Stimulated activated naive CD8-positive, alpha-beta T cell treated with anti-CD3 and anti-CD28 coated beads, Interleukin-15, Interleukin-2, amounts not matched to agents 100 ng/mL and 50 ng/mL, for 24 hours (primary cell): ENCODE measurements at regions not wholly inside any gene's neighbourhood (a gene's known extent, or its start where the extent isn't known, plus 50 kb on each side); places are given as distances from the start of the nearest gene placed in this dataset.

Experiments used
- H3K27ac Mint-ChIP-seq: one replicate; pipeline ENCODE4 v1.8.0; 2021; ENCODE audit warnings: mild to moderate bottlenecking, mixed read lengths
- H3K27me3 Mint-ChIP-seq: one replicate; pipeline ENCODE4 v1.8.0; 2021; ENCODE audit warnings: mixed read lengths
- H3K36me3 Mint-ChIP-seq: one replicate; pipeline ENCODE4 v1.8.0; 2021; ENCODE audit warnings: low read depth, mixed read lengths
- H3K4me1 Mint-ChIP-seq: one replicate; pipeline ENCODE4 v1.8.0; 2021; ENCODE audit warnings: low read depth, mixed read lengths
- H3K4me3 Mint-ChIP-seq: one replicate; pipeline ENCODE4 v1.8.0; 2021; ENCODE audit warnings: mild to moderate bottlenecking, mixed read lengths
- H3K9me3 Mint-ChIP-seq: one replicate; pipeline ENCODE4 v1.8.0; 2021; ENCODE audit warnings: mixed read lengths

DNA sequence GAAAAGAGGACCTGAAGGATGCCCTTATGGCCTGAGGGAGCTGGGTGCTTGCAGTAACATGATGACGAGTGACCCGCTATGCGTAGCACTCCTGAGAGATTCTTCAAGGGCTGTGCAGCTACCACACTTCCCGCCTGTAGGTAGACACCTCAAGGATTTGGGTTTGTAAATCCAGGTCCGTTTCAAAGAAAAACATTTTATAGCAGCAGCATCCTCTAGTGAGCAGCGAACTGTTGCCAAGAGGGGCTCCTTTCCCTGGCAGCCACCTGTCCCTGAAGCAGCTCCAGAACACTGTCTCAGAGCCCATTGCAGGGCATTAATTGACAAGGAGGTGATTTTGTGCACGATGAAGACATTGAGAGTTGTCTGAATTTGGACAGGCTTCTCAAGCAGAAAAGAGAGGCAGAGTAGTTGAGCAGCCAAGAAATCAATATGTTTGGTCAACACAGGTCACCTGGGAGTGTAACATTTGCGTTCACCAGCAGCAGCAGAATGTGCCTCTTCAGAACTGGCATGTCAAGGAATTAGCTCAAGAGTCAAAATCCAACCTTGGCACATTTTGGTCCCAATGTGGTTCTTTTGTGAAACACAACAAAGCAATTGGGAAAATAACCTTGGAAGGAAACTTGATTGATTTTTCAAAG is 209.8 kb upstream of the MTNR1B start:
- Mint-ChIP-seq H3K9me3 (peaks cover 4% of the 10 kb centered on the region), H3K4me1 (no peaks in the 10 kb centered on the region), H3K27me3 (peaks cover 3% of the 10 kb centered on the region), H3K27ac (no peak overlapping the region), H3K4me3 (no peak overlapping the region), H3K36me3 (no peaks in the 10 kb centered on the region)

DNA sequence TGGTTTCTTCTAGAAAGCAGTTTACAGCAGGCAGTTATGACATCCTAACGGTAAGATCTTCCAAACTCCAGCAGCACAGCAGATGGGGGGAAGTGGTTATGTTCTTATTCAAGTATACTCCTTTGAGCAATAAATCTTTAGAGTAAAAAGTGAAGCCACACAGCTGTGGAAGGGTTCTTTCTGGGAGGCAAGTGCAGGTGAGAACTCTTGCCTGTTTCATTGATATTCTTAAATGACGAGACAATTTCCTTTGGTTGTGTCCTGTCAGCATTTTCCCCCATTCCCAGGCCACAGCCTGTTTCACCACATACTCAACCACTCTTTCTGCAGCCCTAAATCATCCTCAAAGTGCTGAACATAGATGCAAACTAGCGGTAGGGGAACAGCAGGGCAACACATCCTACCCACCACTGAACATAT is 207.3 kb upstream of the MTNR1B start:
- no peak overlapping the region for H3K4me3 Mint-ChIP-seq
- peaks cover 8% of the 10 kb centered on the region for H3K27me3 Mint-ChIP-seq
- H3K4me1 Mint-ChIP-seq: peaks cover 12% of the 10 kb centered on the region
- no peaks in the 10 kb centered on the region for H3K9me3 Mint-ChIP-seq
- no peak overlapping the region for H3K27ac Mint-ChIP-seq
- H3K36me3 Mint-ChIP-seq: no peaks in the 10 kb centered on the region

DNA sequence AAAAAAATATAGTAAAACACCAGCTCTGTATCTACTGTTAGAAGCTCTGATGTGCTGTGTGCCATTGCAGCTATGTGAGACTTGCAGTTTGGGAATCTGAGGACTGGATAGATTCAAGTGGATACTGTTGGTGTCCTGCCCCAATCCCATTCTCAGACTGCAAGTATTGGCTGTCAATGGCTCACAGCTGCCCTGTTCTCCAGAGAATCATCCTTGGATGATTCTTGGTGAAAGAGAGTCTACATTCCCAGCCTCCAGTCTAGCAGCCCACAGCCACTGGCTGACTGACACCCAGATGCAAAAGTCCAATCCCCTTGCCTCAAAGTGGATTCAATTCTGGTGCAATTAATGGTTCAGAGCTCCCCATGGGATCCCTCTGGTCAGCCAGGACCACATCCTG is 206.1 kb upstream of the MTNR1B start:
- no peak overlapping the region for H3K27ac Mint-ChIP-seq
- H3K9me3 Mint-ChIP-seq: no peaks in the 10 kb centered on the region
- H3K4me1 Mint-ChIP-seq: peaks cover 12% of the 10 kb centered on the region
- no peaks in the 10 kb centered on the region for H3K36me3 Mint-ChIP-seq
- no peak overlapping the region for H3K4me3 Mint-ChIP-seq
- peaks cover 14% of the 10 kb centered on the region for H3K27me3 Mint-ChIP-seq

DNA sequence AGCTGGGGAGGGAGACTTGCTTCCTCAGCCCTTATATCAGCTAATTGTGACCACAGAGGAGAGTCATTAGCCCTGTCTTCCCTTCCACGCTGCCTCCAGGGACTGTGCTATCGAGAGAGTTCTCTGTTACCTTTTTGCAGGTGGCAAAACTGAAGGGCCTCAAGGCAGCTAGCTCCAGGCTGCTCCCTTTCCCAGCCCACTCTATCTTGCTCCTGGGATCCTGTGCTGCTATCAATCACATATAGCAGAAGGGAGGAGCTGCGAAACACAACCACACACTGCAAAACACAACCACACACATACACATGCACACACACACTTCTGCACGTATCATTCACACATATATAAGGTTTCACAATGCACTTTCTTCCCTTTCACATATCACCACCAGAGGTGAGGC is 205.3 kb upstream of the MTNR1B start:
- H3K9me3 Mint-ChIP-seq: no peaks in the 10 kb centered on the region
- H3K27ac Mint-ChIP-seq: no peak overlapping the region
- H3K36me3 Mint-ChIP-seq: no peaks in the 10 kb centered on the region
- H3K27me3 Mint-ChIP-seq: peaks cover 16% of the 10 kb centered on the region
- H3K4me3 Mint-ChIP-seq: no peak overlapping the region
- peaks cover 12% of the 10 kb centered on the region for H3K4me1 Mint-ChIP-seq

DNA sequence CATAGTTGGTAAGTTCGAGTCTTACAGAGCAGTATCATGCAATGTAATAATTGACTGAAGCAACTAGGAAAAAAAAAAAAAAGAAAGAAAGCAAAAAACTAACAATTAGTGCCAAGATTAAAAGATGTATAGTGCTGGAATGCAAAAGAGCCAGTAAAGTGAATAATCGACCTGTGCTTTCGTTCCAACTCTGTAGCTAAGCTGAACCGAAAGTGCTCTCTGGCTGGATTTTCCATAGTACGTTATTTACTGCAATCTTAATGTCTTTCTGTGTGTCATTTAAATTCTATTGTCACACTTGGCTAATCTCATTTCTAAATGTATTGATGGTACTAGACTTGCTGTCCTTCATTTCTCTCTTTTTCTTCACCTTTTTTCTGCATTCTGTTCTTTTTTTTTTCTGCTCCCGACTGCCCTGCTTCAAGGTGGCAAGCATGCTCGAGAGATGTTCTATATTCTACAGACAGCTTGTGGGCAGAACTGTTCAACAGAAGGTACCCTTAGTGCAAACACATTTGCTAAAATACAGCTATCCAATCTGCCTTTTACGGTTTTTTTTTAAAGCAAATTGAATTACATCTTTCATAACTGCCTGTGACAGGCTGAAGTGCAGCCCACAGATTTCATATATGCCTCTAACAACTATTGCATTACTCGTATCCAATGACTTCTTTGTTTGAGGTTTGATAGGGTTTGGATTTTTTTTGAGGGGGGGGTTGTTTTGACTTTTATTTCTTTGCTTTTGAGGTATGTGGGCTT is 204.2 kb upstream of the MTNR1B start:
- Mint-ChIP-seq H3K4me1 (peaks cover 12% of the 10 kb centered on the region), H3K36me3 (no peaks in the 10 kb centered on the region), H3K27me3 (peaks cover 16% of the 10 kb centered on the region), H3K4me3 (no peak overlapping the region), H3K9me3 (no peaks in the 10 kb centered on the region), H3K27ac (no peak overlapping the region)

DNA sequence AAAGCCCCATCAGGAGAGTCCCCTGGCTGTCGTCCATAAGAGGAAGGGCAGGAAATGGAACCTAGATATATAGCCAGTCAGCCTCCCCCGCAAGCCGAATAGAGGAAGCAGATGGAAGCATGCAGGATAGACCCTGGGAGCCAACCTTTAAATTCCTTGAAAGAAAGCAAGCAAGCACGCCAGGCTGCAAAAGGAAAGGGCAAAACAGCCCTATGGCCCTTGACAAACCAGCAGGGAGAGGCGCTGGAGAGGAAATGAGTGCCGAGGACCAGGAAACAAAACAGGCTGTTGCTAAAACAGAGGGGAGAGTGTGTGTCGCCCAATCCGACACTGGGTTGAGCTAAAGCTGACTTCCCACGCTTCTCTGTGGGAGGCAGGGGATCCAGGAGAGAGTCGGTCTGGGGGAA is 203.5 kb upstream of the MTNR1B start:
- H3K4me3 Mint-ChIP-seq: peak overlapping the region; percentile 47
- H3K27me3 Mint-ChIP-seq: peaks cover 18% of the 10 kb centered on the region
- H3K4me1 Mint-ChIP-seq: peaks cover 12% of the 10 kb centered on the region
- H3K9me3 Mint-ChIP-seq: no peaks in the 10 kb centered on the region
- H3K36me3 Mint-ChIP-seq: no peaks in the 10 kb centered on the region
- H3K27ac Mint-ChIP-seq: no peak overlapping the region

DNA sequence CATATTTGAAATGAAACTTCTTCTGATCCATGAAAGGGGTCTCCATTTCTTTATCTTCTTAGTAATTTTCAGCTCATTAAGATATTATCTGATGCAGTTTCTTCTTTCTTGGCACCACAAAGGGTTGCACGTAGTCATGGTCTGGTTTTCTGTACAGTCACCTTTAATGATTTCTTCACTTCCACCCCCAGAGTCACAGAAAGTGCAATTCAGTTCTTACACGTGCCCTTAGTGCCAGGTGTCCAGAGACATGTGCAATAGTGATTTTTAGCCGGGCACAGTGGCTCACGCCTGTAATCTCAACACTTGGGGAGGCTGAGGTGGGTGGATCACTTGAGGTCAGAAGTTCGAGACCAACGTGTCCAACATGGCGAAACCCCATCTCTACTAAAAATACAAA is 202.8 kb upstream of the MTNR1B start:
- Mint-ChIP-seq H3K27ac (no peak overlapping the region), H3K4me3 (no peak overlapping the region), H3K36me3 (no peaks in the 10 kb centered on the region), H3K9me3 (no peaks in the 10 kb centered on the region), H3K4me1 (peaks cover 12% of the 10 kb centered on the region), H3K27me3 (peaks cover 25% of the 10 kb centered on the region)

DNA sequence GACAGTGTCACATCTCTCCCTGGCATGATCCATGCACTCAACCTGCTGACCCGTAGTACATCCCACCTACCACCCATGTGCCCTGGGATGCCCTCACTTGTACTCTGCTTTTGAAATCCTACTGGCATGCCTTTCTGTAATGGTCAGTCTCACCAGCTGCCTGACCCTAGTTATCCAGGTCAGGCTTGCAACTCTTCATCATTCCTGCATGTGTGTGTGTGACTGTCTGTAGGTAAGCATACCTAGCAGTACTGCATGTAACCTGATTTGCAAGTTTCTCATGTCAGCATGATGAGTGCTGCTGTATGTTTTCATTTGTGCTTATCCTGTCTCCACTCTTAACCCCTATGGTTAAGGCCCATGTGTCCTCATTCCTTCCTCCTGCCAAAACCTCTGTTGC is 202.0 kb upstream of the MTNR1B start:
- Mint-ChIP-seq H3K4me3 (no peak overlapping the region), H3K9me3 (no peaks in the 10 kb centered on the region), H3K4me1 (peaks cover 12% of the 10 kb centered on the region), H3K36me3 (no peaks in the 10 kb centered on the region), H3K27ac (no peak overlapping the region), H3K27me3 (peaks cover 25% of the 10 kb centered on the region)

DNA sequence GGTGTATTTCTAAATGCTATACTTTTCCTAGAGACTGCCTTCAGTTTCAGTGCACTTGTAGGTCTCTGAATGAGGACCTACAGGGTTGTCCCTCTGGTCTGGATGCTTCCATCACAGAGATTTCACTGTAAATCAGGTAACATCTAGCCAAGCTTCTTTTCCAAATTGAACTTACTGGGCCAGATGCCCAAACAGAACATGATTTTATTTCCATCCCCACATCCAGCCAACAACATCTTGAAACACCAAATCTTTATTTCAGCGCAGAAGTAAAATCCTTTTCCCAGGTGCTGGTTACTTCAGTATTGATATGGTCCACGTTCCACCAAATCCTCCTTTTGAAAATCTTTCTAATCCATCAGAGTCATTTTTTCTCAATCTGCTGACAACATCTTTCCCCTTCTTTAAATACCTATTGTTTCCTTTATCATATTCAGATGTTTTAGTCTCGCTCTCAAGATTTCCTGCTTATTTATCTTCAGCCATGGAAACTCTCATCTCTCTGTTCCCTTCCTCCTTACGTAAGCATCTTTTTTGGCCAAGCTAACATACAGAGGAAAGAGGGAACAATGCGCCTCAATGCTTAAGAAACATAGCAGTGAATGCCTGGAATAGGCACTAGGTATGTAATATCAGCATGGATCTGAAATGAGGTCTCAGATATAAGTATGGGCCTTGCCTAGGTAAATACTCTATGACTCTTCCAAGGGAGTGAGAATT is 201.2 kb upstream of the MTNR1B start:
- peaks cover 12% of the 10 kb centered on the region for H3K4me1 Mint-ChIP-seq
- H3K36me3 Mint-ChIP-seq: no peaks in the 10 kb centered on the region
- H3K27ac Mint-ChIP-seq: no peak overlapping the region
- H3K27me3 Mint-ChIP-seq: peaks cover 25% of the 10 kb centered on the region
- H3K4me3 Mint-ChIP-seq: no peak overlapping the region
- no peaks in the 10 kb centered on the region for H3K9me3 Mint-ChIP-seq

DNA sequence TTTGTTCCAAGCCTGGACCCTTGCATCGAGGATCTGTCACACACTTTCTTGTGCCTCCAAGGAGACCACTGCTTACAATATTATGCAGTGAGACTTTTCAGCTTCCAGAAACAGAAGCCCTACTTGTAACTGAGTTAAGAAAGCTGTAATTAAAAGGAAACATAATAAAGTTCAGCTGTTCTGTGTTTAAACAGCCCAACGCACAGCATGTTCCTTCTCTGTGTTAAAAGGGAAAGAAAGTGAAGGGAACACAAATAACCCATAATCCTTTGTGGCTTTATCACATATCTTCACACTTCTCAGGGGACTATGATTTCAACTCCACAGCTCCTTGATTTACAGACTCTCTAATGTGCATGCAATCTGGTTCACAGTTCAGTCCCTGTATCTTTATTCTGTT is 200.3 kb upstream of the MTNR1B start:
- H3K9me3 Mint-ChIP-seq: no peaks in the 10 kb centered on the region
- H3K36me3 Mint-ChIP-seq: no peaks in the 10 kb centered on the region
- H3K4me1 Mint-ChIP-seq: peaks cover 12% of the 10 kb centered on the region
- H3K27ac Mint-ChIP-seq: no peak overlapping the region
- no peak overlapping the region for H3K4me3 Mint-ChIP-seq
- peaks cover 24% of the 10 kb centered on the region for H3K27me3 Mint-ChIP-seq

DNA sequence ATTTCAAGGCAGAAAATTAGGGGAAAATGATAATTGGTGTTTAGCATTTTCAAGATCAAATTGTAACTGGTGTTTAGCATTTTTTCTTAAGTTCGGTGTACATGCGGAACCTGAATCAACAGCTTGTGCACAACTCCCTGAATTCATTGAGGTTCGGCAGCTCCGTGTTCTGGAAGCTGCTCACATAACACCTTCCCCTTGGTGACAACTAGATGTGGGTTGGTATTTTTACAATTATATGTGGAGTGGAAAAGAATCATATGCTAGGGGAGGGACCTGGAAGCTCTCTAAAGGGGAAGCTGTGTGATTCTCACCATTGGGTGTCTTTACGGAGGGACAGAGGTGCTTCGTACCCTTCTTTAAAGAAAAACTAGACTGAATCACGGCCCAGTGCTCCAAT is 199.0 kb upstream of the MTNR1B start:
- no peaks in the 10 kb centered on the region for H3K36me3 Mint-ChIP-seq
- H3K4me3 Mint-ChIP-seq: no peak overlapping the region
- no peaks in the 10 kb centered on the region for H3K9me3 Mint-ChIP-seq
- peaks cover 12% of the 10 kb centered on the region for H3K4me1 Mint-ChIP-seq
- no peak overlapping the region for H3K27ac Mint-ChIP-seq
- H3K27me3 Mint-ChIP-seq: peaks cover 22% of the 10 kb centered on the region

DNA sequence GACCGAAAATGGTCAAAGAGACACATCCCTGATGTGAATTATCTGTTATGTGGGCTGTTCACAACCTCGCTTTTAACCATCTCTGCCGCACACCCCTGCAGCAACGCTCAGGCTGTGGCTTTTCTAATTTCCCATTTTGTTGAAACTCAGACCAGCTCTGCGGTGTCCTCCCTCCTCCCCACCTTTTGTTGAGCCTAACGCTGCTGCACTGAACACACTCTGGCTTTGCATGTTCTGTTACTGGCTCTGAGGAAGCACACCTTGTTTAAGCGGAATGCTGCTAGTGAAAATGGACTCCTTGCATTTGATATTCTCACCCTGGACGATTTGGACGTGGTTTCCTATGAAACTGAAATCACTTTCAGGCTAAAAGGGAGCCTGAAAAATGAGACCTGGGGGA is 198.5 kb upstream of the MTNR1B start:
- H3K27ac Mint-ChIP-seq: no peak overlapping the region
- H3K4me1 Mint-ChIP-seq: peaks cover 8% of the 10 kb centered on the region
- no peaks in the 10 kb centered on the region for H3K9me3 Mint-ChIP-seq

DNA sequence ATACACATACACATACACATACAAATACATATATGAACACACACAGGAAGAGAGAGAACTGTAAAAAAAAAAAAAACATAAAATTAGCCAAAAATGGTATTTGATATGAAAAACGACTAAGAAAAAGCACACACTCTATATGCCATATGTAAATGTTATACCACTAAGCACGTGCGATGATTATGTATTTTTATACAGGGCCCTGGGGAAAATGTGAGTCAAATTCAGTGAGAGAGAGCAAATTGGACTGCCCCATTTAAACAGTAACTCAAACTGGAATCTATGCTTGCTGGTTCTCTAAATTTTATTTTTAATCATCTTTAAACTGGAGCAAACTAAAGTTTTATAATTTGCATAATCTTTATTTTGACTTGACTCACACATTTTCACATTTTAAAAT is 197.8 kb upstream of the MTNR1B start:
- Mint-ChIP-seq H3K4me3 (no peak overlapping the region), H3K27me3 (peaks cover 19% of the 10 kb centered on the region), H3K9me3 (no peaks in the 10 kb centered on the region), H3K27ac (no peak overlapping the region), H3K36me3 (no peaks in the 10 kb centered on the region), H3K4me1 (peaks cover under 1% of the 10 kb centered on the region)

More for the DNA sequence above, 198.5 kb upstream of the MTNR1B start:
- H3K27me3 Mint-ChIP-seq: peaks cover 22% of the 10 kb centered on the region
- no peak overlapping the region for H3K4me3 Mint-ChIP-seq
- H3K36me3 Mint-ChIP-seq: no peaks in the 10 kb centered on the region

DNA sequence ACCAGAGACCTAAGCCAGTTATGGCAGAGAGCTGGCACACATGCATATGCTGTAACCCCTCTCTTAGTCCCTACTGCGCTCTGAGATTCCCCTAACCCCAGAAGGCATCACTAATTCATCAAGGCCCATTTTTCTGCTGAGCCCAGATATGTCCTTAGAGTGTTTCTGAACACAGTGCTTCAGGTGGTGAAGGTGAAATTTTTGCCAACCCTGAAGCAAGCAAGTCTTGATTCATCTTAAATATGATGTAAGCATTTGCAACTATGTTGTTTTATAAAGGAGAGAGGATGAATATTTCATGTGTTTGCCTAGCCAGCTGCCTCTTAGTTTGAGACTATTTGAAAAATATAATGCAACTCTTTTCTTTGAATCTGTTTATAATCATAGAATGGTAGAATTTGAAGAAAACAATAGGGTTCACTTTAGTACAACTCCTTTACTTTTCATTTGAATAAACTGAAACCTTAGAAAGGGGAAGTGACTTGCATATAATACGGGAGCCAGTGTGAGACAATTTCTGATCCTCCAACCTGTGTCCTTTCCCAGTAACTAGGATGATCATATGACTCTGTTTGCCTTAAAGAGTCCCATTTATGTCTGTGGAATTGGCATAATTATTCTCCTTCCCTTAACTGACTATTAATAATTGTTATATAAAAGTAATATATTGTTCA is 194.3 kb upstream of the MTNR1B start:
- Mint-ChIP-seq H3K36me3 (no peaks in the 10 kb centered on the region), H3K27ac (no peak overlapping the region), H3K27me3 (peaks cover 13% of the 10 kb centered on the region), H3K9me3 (no peaks in the 10 kb centered on the region), H3K4me3 (no peak overlapping the region), H3K4me1 (no peaks in the 10 kb centered on the region)

DNA sequence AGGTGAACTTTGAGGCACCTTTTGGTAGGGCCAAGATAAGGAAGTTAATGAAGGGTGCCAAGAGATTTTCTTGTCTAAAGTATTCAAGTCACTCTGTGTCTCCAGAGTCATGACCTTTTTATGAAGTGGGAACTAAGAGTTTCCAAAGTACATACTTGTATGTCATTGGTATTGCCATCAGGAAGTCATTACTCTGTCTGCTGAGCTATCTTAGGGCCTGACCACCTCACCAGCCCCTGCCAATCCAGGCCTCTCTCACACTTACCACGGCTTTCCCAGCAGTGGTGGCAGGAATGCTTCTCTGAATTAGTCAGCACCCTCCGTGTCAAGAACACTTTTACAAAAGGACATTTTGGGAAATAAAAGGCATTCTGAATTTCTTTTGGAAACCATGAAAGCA is 192.8 kb upstream of the MTNR1B start:
- H3K4me1 Mint-ChIP-seq: no peaks in the 10 kb centered on the region
- no peaks in the 10 kb centered on the region for H3K9me3 Mint-ChIP-seq
- no peak overlapping the region for H3K4me3 Mint-ChIP-seq
- H3K27me3 Mint-ChIP-seq: peaks cover 3% of the 10 kb centered on the region
- H3K36me3 Mint-ChIP-seq: no peaks in the 10 kb centered on the region
- no peak overlapping the region for H3K27ac Mint-ChIP-seq
